K562 (cell line): ENCODE measurements at regions not wholly inside any gene's neighbourhood (a gene's known extent, or its start where the extent isn't known, plus 50 kb on each side); places are given as distances from the start of the nearest gene placed in this dataset.

Experiments used
- ATAC-seq: fragments of 200-7000 bp; cut with Tn5 transposase; 3 replicates; pipeline ENCODE4 v1.9.1; 2020; ENCODE audit warnings: moderate library complexity
- BruUV-seq: library from RNA; stranded (reverse); fragments of 400-500 nt; replicated peaks from 2 replicates; lab custom pipeline; 2021; lab: Mats Ljungman, UMichigan
- CTCF ChIA-PET: fragments of 300-600 bp; formaldehyde crosslinking; extraction: SDS; loops from one replicate; lab custom pipeline; 2021; ENCODE audit warnings: low intra/inter-chr PET ratio; lab: Yijun Ruan, JAX
- POLR2A ChIA-PET: fragments of 300-600, 350-650 bp; sonication (Branson Sonifier 250); formaldehyde crosslinking; extraction: SDS; loops from one replicate; lab custom pipeline; 2021; ENCODE audit warnings: antibody characterized with exemption, inconsistent platforms; lab: Yijun Ruan, JAX
- DNase-seq, 4 experiments: peaks; one replicate each; pipeline versions ENCODE4 v3.0.0 to v3.0.0-alpha.2; 2011 to 2018; ENCODE audit warnings: low spot score in 3 of 4, mixed read lengths in 3 of 4; ENCODE audit errors: extremely low read depth in 1 of 4
- FAIRE-seq: peaks from 2 replicates; lab custom pipeline; 2011; peaks lifted over from hg19 to GRCh38; lab: Jason Lieb, UNC
- H2AFZ ChIP-seq: 2 replicates; pipeline ENCODE4 v1.6.0; 2011; ENCODE audit warnings: low read depth, low read length, control low read depth, inconsistent platforms
- H3K27ac ChIP-seq: fragments of 200-600 bp; 3 replicates; pipeline ENCODE4 v1.8.0; 2011; ENCODE audit warnings: low read depth, mild to moderate bottlenecking, control low read depth, inconsistent platforms, low read length, moderate library complexity, mixed read lengths; ENCODE audit errors: extremely low read depth
- H3K27me3 ChIP-seq, 2 experiments: fragments of 300-600 bp in 1 of 2; 2 replicates in 1 of 2; 3 replicates in 1 of 2; pipeline versions ENCODE4 v1.6.0 to v1.8.0; 2011; ENCODE audit warnings: inconsistent platforms in 2 of 2, low read length in 2 of 2, mild to moderate bottlenecking in 1 of 2, mixed read lengths in 1 of 2, moderate library complexity in 1 of 2; ENCODE audit not compliant: control insufficient read depth in 2 of 2, insufficient read depth in 2 of 2
- H3K36me3 ChIP-seq: fragments of 300-600 bp; 3 replicates; pipeline ENCODE4 v1.8.0; 2011; ENCODE audit warnings: mild to moderate bottlenecking, low read length, inconsistent platforms; ENCODE audit not compliant: control insufficient read depth, insufficient read depth
- H3K4me1 ChIP-seq, 2 experiments: fragments of 200-600 bp in 1 of 2; replicated peaks in 1 of 2; 2 replicates in 1 of 2; 3 replicates in 1 of 2; pipeline versions ENCODE4 v1.5.1 to v1.8.0; 2011; ENCODE audit warnings: inconsistent platforms in 2 of 2, low read length in 2 of 2, mild to moderate bottlenecking in 1 of 2, mixed read lengths in 1 of 2, moderate library complexity in 1 of 2; ENCODE audit not compliant: control insufficient read depth in 2 of 2, insufficient read depth in 2 of 2
- H3K4me2 ChIP-seq: 2 replicates; pipeline ENCODE4 v1.6.1; 2011; ENCODE audit warnings: low read length, control low read depth, inconsistent platforms, mixed read lengths; ENCODE audit not compliant: insufficient read depth
- H3K4me3 ChIP-seq: fragments of 200-600 bp; sonication (generic), shearing (Covaris generic); 2 replicates; pipeline ENCODE4 v1.5.1; 2016; ENCODE audit warnings: control low read depth, inconsistent platforms
- H3K79me2 ChIP-seq: fragments of 200-600 bp; 3 replicates; pipeline ENCODE4 v1.8.0; 2011; ENCODE audit warnings: low read length, inconsistent platforms; ENCODE audit not compliant: control insufficient read depth, insufficient read depth
- H3K9ac ChIP-seq, 2 experiments: 2 replicates each; pipeline versions ENCODE4 v1.6.0 to v1.6.1; 2011; ENCODE audit warnings: low read depth in 2 of 2, low read length in 2 of 2, control low read depth in 1 of 2, inconsistent platforms in 1 of 2, mild to moderate bottlenecking in 1 of 2, mixed read lengths in 1 of 2; ENCODE audit not compliant: insufficient read depth in 1 of 2
- H3K9me1 ChIP-seq: one replicate; pipeline ENCODE4 v1.6.0; 2011; ENCODE audit warnings: inconsistent platforms, mild to moderate bottlenecking, low read length, moderate library complexity; ENCODE audit not compliant: control insufficient read depth, insufficient read depth
- H3K9me3 ChIP-seq: replicated peaks from 2 replicates; pipeline ENCODE4 v1.5.1; 2011; ENCODE audit warnings: low read depth, low read length, inconsistent platforms; ENCODE audit not compliant: control insufficient read depth, insufficient read depth
- H4K20me1 ChIP-seq: replicated peaks from 2 replicates; pipeline ENCODE4 v1.6.1; 2011; ENCODE audit warnings: low read length, inconsistent platforms, mixed read lengths; ENCODE audit not compliant: control insufficient read depth, insufficient read depth
- EGR1 ChIP-seq: fragments of 450-650 bp; conservative IDR thresholded peaks from 2 replicates; pipeline ENCODE4 v1.6.1; 2017; ENCODE audit warnings: mild to moderate bottlenecking
- KLF6 ChIP-seq: fragments of 250-450 bp; sonication (Bioruptor Pico); IDR thresholded peaks from 2 replicates; pipeline ENCODE4 v1.4.0; 2020; ENCODE audit warnings: mild to moderate bottlenecking, moderate library complexity, borderline replicate concordance
- NRF1 ChIP-seq, 2 experiments: fragments of 450-650 bp; IDR thresholded peaks in 1 of 2; conservative IDR thresholded peaks in 1 of 2; 2 replicates each; pipeline ENCODE4 v1.6.1; 2014; ENCODE audit warnings: mild to moderate bottlenecking in 2 of 2
- SMAD2 ChIP-seq: fragments of 150-350 bp; IDR thresholded peaks from 2 replicates; pipeline ENCODE4 v1.6.1; 2014; ENCODE audit warnings: low read depth, mild to moderate bottlenecking, low read length
- SUPT5H ChIP-seq: fragments of 450-650 bp; IDR thresholded peaks from 2 replicates; pipeline ENCODE4 v1.6.1; 2016
- TOE1 ChIP-seq, 2 experiments: fragments of 450-650 bp in 1 of 2; sonication (generic) in 1 of 2; formaldehyde crosslinking in 1 of 2; IDR thresholded peaks; 2 replicates each; pipeline versions ENCODE4 v1.7.1 to v1.8.0; 2016 to 2022; ENCODE audit warnings: borderline replicate concordance in 2 of 2, mild to moderate bottlenecking in 2 of 2, antibody characterized with exemption in 1 of 2, inconsistent platforms in 1 of 2, low read depth in 1 of 2, missing genetic modification reagents in 1 of 2, moderate library complexity in 1 of 2
- U2AF1 ChIP-seq: fragments of 200-400 bp; formaldehyde crosslinking; optimal IDR thresholded peaks from 2 replicates; pipeline ENCODE3; 2017; ENCODE audit warnings: mild to moderate bottlenecking, low read depth, low read length, moderate library complexity
- WGBS: fragments of 100-300 bp; shearing (Covaris generic); methylation state at CpG from one replicate; pipeline ENCODE4 v1.1.6; 2016; ENCODE audit warnings: low coverage, mixed read lengths; ENCODE audit not compliant: insufficient coverage; ENCODE audit errors: missing lambda C conversion rate; 5-methylcytosine and 5-hydroxymethylcytosine counted together
- in situ Hi-C: fragments of 300-500 bp; cut with MboI; formaldehyde crosslinking; loops from 4 replicates; pipeline ENCODE4 v1.15.0; 2018; ENCODE audit warnings: inconsistent platforms, mixed read lengths
- intact Hi-C: fragments of 100-400 bp; cut with micrococcal nuclease; formaldehyde crosslinking; loops from 2 replicates; pipeline ENCODE4 v1.14.2; 2022
- TF ChIP-seq, protein P1 (sequence below), 2 experiments: IDR thresholded peaks; 2 replicates each; pipeline ENCODE4 v1.6.1; 2012; ENCODE audit warnings: improper control_type of control experiment in 2 of 2, low read depth in 2 of 2, low read length in 2 of 2, borderline replicate concordance in 1 of 2
- TF ChIP-seq, protein P2 (sequence below): fragments of 450-650 bp; IDR thresholded peaks from 2 replicates; pipeline ENCODE4 v1.6.1; 2016
- TF ChIP-seq, protein P3 (sequence below): fragments of 250-450 bp; sonication (Bioruptor Pico); IDR thresholded peaks from 2 replicates; pipeline ENCODE4 v1.4.0; 2020; ENCODE audit warnings: borderline replicate concordance
- TF ChIP-seq, protein P4 (sequence below): conservative IDR thresholded peaks from 2 replicates; pipeline ENCODE4 v1.6.1; 2011; ENCODE audit warnings: low read depth, mild to moderate bottlenecking, low read length; ENCODE audit not compliant: control insufficient read depth
- TF ChIP-seq, protein P5 (sequence below): fragments of 250-450 bp; sonication (Bioruptor Pico); IDR thresholded peaks from 2 replicates; pipeline ENCODE4 v1.8.0; 2022; ENCODE audit warnings: moderate library complexity, mild to moderate bottlenecking, inconsistent platforms

DNA sequence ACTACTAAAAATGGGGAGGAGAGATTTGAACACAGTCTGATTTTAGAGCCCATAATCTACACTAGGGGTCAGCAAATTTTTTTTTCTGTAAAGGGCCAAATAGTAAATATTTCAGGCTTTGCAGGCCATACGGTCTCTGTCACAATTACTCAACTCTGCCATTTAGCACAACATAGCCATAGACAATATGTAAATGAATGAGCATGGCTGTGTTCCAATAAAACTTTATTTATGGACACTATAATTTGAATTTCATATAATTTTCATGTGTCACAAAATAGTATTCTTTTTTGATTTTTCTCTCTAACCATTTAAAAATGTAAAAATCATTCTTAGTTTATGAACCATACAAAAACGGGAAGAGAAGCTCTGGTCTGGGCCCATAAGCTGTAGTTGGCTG is 309.4 kb downstream of the GPD2 start (continued):
- TF ChIP-seq, protein P1, sequence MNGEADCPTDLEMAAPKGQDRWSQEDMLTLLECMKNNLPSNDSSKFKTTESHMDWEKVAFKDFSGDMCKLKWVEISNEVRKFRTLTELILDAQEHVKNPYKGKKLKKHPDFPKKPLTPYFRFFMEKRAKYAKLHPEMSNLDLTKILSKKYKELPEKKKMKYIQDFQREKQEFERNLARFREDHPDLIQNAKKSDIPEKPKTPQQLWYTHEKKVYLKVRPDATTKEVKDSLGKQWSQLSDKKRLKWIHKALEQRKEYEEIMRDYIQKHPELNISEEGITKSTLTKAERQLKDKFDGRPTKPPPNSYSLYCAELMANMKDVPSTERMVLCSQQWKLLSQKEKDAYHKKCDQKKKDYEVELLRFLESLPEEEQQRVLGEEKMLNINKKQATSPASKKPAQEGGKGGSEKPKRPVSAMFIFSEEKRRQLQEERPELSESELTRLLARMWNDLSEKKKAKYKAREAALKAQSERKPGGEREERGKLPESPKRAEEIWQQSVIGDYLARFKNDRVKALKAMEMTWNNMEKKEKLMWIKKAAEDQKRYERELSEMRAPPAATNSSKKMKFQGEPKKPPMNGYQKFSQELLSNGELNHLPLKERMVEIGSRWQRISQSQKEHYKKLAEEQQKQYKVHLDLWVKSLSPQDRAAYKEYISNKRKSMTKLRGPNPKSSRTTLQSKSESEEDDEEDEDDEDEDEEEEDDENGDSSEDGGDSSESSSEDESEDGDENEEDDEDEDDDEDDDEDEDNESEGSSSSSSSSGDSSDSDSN (IDR thresholded peaks at IDR 0.05; ENCODE audit: borderline replicate concordance in 1 of 2, low read depth in 2 of 2, low read length in 2 of 2), result no peak
- TF ChIP-seq, protein P2, sequence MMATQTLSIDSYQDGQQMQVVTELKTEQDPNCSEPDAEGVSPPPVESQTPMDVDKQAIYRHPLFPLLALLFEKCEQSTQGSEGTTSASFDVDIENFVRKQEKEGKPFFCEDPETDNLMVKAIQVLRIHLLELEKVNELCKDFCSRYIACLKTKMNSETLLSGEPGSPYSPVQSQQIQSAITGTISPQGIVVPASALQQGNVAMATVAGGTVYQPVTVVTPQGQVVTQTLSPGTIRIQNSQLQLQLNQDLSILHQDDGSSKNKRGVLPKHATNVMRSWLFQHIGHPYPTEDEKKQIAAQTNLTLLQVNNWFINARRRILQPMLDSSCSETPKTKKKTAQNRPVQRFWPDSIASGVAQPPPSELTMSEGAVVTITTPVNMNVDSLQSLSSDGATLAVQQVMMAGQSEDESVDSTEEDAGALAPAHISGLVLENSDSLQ, result no peak
- TF ChIP-seq, protein P3, sequence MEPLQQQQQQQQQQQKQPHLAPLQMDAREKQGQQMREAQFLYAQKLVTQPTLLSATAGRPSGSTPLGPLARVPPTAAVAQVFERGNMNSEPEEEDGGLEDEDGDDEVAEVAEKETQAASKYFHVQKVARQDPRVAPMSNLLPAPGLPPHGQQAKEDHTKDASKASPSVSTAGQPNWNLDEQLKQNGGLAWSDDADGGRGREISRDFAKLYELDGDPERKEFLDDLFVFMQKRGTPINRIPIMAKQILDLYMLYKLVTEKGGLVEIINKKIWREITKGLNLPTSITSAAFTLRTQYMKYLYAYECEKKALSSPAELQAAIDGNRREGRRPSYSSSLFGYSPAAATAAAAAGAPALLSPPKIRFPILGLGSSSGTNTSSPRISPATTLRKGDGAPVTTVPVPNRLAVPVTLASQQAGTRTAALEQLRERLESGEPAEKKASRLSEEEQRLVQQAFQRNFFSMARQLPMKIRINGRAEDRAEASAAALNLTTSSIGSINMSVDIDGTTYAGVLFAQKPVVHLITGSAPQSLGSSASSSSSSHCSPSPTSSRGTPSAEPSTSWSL, result no peak
- no peak for TF ChIP-seq EGR1

DNA sequence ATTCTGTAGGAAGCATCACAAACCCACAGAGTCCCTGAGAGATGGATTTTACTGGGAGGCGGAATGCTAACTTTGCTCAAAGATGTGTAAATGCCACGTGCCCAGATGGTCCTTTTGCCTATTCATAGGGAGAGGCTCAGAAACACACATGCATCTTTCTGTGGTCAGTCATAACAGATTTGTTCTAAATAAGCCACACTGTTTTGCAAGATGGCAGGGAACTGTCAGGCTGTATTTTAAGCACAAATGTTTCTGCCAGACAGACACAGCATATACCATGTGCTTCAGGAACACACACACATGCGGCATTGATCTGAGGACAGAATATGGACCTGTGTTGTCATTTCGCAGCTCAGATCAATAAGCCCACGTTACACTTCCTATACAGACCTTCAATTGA is 312.0 kb downstream of the GPD2 start:
- Histone ChIP-seq H3K9me3 (no peaks in the 10 kb centered on the region), H3K27ac (no peak overlapping the region), H4K20me1 (no peaks in the 10 kb centered on the region), H3K4me2 (no peak overlapping the region), H3K9me1 (no peaks in the 10 kb centered on the region), H2AFZ (no peak overlapping the region), H3K27me3 (no peaks in the 10 kb centered on the region), H3K9ac (no peak overlapping the region), H3K4me1 (no peaks in the 10 kb centered on the region), H3K79me2 (no peaks in the 10 kb centered on the region), H3K36me3 (no peaks in the 10 kb centered on the region), H3K4me3 (no peak overlapping the region)
- no TSS peak for BruUV-seq
- in situ Hi-C loops, result no loop called here
- CTCF ChIA-PET, result no interaction called here
- ATAC-seq, result no peak
- intact Hi-C loops, result no loop called here
- DNase-seq, result no peak
- no peak for FAIRE-seq
- POLR2A ChIA-PET, result no interaction called here
- WGBS, result 20% methylated on average over 5 of the region's 5 CpGs
- no peak for TF ChIP-seq TOE1 (IDR thresholded peaks at IDR 0.05; ENCODE audit: borderline replicate concordance)
- TF ChIP-seq TOE1 (CRISPR knock-in tag; IDR thresholded peaks at IDR 0.05; ENCODE audit: borderline replicate concordance, low read depth), result no peak
- TF ChIP-seq SUPT5H, result no peak
- no peak for TF ChIP-seq NRF1 (conservative IDR thresholded peaks at IDR 0.05 in 1 of 2, IDR thresholded peaks at IDR 0.05 in 1 of 2)
- TF ChIP-seq, protein P4, sequence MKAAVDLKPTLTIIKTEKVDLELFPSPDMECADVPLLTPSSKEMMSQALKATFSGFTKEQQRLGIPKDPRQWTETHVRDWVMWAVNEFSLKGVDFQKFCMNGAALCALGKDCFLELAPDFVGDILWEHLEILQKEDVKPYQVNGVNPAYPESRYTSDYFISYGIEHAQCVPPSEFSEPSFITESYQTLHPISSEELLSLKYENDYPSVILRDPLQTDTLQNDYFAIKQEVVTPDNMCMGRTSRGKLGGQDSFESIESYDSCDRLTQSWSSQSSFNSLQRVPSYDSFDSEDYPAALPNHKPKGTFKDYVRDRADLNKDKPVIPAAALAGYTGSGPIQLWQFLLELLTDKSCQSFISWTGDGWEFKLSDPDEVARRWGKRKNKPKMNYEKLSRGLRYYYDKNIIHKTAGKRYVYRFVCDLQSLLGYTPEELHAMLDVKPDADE, result no peak
- TF ChIP-seq, protein P5, sequence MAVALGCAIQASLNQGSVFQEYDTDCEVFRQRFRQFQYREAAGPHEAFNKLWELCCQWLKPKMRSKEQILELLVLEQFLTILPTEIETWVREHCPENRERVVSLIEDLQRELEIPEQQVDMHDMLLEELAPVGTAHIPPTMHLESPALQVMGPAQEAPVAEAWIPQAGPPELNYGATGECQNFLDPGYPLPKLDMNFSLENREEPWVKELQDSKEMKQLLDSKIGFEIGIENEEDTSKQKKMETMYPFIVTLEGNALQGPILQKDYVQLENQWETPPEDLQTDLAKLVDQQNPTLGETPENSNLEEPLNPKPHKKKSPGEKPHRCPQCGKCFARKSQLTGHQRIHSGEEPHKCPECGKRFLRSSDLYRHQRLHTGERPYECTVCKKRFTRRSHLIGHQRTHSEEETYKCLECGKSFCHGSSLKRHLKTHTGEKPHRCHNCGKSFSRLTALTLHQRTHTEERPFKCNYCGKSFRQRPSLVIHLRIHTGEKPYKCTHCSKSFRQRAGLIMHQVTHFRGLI (CRISPR knock-in tag), result no peak
- no peak for TF ChIP-seq SMAD2
- no peak for TF ChIP-seq U2AF1
- TF ChIP-seq KLF6 (CRISPR knock-in tag), result no peak
